CD14-positive monocyte (primary cell): ENCODE measurements at regions not wholly inside any gene's neighbourhood (a gene's known extent, or its start where the extent isn't known, plus 50 kb on each side); places are given as distances from the start of the nearest gene placed in this dataset.

Experiments used
- DNase-seq, 3 donors: peaks; one replicate each; pipeline ENCODE4 v3.0.0-alpha.2; 2011 to 2022
- H2AFZ ChIP-seq: 2 replicates; pipeline ENCODE4 v1.6.0; 2012; ENCODE audit warnings: mild to moderate bottlenecking, low read depth, low read length, inconsistent platforms; ENCODE audit not compliant: insufficient read depth, poor library complexity, severe bottlenecking
- H3K27ac ChIP-seq, 2 donors: 1 replicate in 1 of 2; 2 replicates in 1 of 2; pipeline ENCODE4 v1.5.1; 2012 to 2013; ENCODE audit warnings: low read length in 2 of 2, control low read depth in 1 of 2, inconsistent platforms in 1 of 2, low read depth in 1 of 2, mild to moderate bottlenecking in 1 of 2
- H3K27me3 ChIP-seq, 2 donors: one replicate each; pipeline versions ENCODE4 v1.6.0 to v1.6.1; 2011 to 2013; ENCODE audit warnings: low read length in 2 of 2; ENCODE audit not compliant: control insufficient read depth in 2 of 2, insufficient read depth in 2 of 2
- H3K36me3 ChIP-seq, 2 donors: replicated peaks in 1 of 2; 1 replicate in 1 of 2; 2 replicates in 1 of 2; pipeline versions ENCODE4 v1.5.1 to v1.6.1; 2012 to 2013; ENCODE audit warnings: low read length in 2 of 2, control low read depth in 1 of 2, inconsistent platforms in 1 of 2, mild to moderate bottlenecking in 1 of 2; ENCODE audit not compliant: insufficient read depth in 2 of 2, control insufficient read depth in 1 of 2
- H3K4me1 ChIP-seq, 2 donors: 1 replicate in 1 of 2; 2 replicates in 1 of 2; pipeline versions ENCODE4 v1.5.1 to v1.6.1; 2012 to 2013; ENCODE audit warnings: low read length in 2 of 2, control low read depth in 1 of 2, inconsistent platforms in 1 of 2, mild to moderate bottlenecking in 1 of 2, moderate library complexity in 1 of 2; ENCODE audit not compliant: insufficient read depth in 2 of 2, control insufficient read depth in 1 of 2
- H3K4me2 ChIP-seq: replicated peaks from 2 replicates; pipeline ENCODE3; 2012; ENCODE audit warnings: low read length, moderate library complexity, mild to moderate bottlenecking; ENCODE audit not compliant: poor library complexity, severe bottlenecking; ENCODE audit errors: extremely low read depth
- H3K4me3 ChIP-seq, 3 experiments: fragments of 200-600 bp in 1 of 3; sonication (generic) in 1 of 3; replicated peaks in 1 of 3; 1 replicate in 2 of 3; 2 replicates in 1 of 3; pipeline ENCODE4 v1.5.1; 2011 to 2013; ENCODE audit warnings: low read length in 3 of 3, mild to moderate bottlenecking in 3 of 3, control low read depth in 2 of 3, low read depth in 2 of 3, inconsistent platforms in 1 of 3, moderate library complexity in 1 of 3
- H3K79me2 ChIP-seq: 2 replicates; pipeline ENCODE4 v1.6.0; 2012; ENCODE audit warnings: mild to moderate bottlenecking, control low read depth, inconsistent platforms, low read length, moderate library complexity; ENCODE audit not compliant: insufficient read depth
- H3K9ac ChIP-seq: 2 replicates; pipeline ENCODE4 v1.6.0; 2017; ENCODE audit warnings: low read length, mild to moderate bottlenecking; ENCODE audit not compliant: insufficient read depth, poor library complexity, severe bottlenecking
- H3K9me3 ChIP-seq, 2 donors: replicated peaks in 1 of 2; 1 replicate in 1 of 2; 2 replicates in 1 of 2; pipeline versions ENCODE4 v1.5.1 to v1.6.1; 2012 to 2013; ENCODE audit warnings: low read length in 2 of 2, control low read depth in 1 of 2; ENCODE audit not compliant: control insufficient read depth in 1 of 2, insufficient read depth in 1 of 2
- H4K20me1 ChIP-seq: 2 replicates; pipeline ENCODE4 v1.6.0; 2012; ENCODE audit warnings: mild to moderate bottlenecking, low read length, control low read depth, moderate library complexity; ENCODE audit not compliant: insufficient read depth
- H3K27ac Mint-ChIP-seq, 7 donors: one replicate each; pipeline ENCODE4 v1.8.0; 2020; ENCODE audit warnings: mild to moderate bottlenecking in 7 of 7, mixed read lengths in 7 of 7, moderate library complexity in 6 of 7, inconsistent platforms in 2 of 7
- H3K27me3 Mint-ChIP-seq, 3 donors: one replicate each; pipeline ENCODE4 v1.8.0; 2021 to 2022; ENCODE audit warnings: low read depth in 3 of 3, mild to moderate bottlenecking in 3 of 3, mixed read lengths in 3 of 3, moderate library complexity in 3 of 3, inconsistent platforms in 1 of 3
- H3K36me3 Mint-ChIP-seq, 2 donors: one replicate each; pipeline ENCODE4 v1.8.0; 2020; ENCODE audit warnings: mixed read lengths in 2 of 2, inconsistent platforms in 1 of 2, mild to moderate bottlenecking in 1 of 2
- H3K4me1 Mint-ChIP-seq: one replicate; pipeline ENCODE4 v1.8.0; 2020; ENCODE audit warnings: mild to moderate bottlenecking, mixed read lengths
- H3K4me3 Mint-ChIP-seq, 2 donors: one replicate each; pipeline ENCODE4 v1.8.0; 2020; ENCODE audit warnings: mild to moderate bottlenecking in 2 of 2, mixed read lengths in 2 of 2, moderate library complexity in 1 of 2
- H3K9me3 Mint-ChIP-seq, 7 donors: one replicate each; pipeline ENCODE4 v1.8.0; 2020 to 2022; ENCODE audit warnings: mixed read lengths in 7 of 7, mild to moderate bottlenecking in 6 of 7, moderate library complexity in 6 of 7, inconsistent platforms in 2 of 7
- WGBS: methylation state at CpG from one replicate; pipeline ENCODE4 v1.1.5; 2013; ENCODE audit warnings: missing lambda C conversion rate; ENCODE audit not compliant: insufficient coverage; 5-methylcytosine and 5-hydroxymethylcytosine counted together
- intact Hi-C, 2 donors: fragments of 100-400 bp; cut with micrococcal nuclease; formaldehyde crosslinking; loops; one replicate each; pipeline versions ENCODE4 v1.15.0 to v1.15.1; 2023
- TF ChIP-seq, protein P1 (sequence below): fragments of 200-600 bp; IDR thresholded peaks from one replicate; pipeline ENCODE4 v1.8.0; 2022; ENCODE audit warnings: antibody characterized with exemption, mild to moderate bottlenecking

DNA sequence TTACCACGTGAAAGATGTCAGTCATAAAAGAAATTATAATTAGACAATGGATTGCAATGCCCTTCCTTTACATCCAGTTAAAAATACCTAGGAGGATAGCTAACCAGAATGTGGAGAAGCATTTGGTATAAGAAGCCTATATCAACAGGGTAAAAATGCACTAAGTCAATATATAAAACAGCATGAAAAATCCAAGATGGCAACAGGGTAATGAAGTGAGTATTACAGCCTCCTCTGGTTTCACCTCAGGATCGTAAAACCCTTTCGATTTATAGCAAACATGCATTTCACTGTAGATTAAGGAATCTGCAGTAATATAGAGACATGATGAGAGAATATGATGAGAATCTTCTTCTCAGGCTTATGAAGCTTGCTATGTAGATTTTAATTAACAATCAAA lies 999.3 kb downstream of the NR2F1-AS1 start:
- H3K9me3 Mint-ChIP-seq = peaks cover 0 to 4% (median 2%) of the 10 kb centered on the region in 7 donors
- H3K27me3 Mint-ChIP-seq = no peaks in the 10 kb centered on the region
- Histone ChIP-seq H3K79me2 (no peaks in the 10 kb centered on the region), H3K4me1 (no peaks in the 10 kb centered on the region), H3K9me3 (no peaks in the 10 kb centered on the region), H3K27me3 (no peaks in the 10 kb centered on the region), H4K20me1 (no peaks in the 10 kb centered on the region), H2AFZ (no peak overlapping the region), H3K4me3 (no peak overlapping the region), H3K4me2 (no peak overlapping the region), H3K27ac (no peak overlapping the region), H3K9ac (no peak overlapping the region), H3K36me3 (no peaks in the 10 kb centered on the region)
- H3K27ac Mint-ChIP-seq = no peak overlapping the region
- no peak for DNase-seq
- H3K4me3 Mint-ChIP-seq = no peak overlapping the region
- no peaks in the 10 kb centered on the region for H3K4me1 Mint-ChIP-seq
- TF ChIP-seq, protein P1, sequence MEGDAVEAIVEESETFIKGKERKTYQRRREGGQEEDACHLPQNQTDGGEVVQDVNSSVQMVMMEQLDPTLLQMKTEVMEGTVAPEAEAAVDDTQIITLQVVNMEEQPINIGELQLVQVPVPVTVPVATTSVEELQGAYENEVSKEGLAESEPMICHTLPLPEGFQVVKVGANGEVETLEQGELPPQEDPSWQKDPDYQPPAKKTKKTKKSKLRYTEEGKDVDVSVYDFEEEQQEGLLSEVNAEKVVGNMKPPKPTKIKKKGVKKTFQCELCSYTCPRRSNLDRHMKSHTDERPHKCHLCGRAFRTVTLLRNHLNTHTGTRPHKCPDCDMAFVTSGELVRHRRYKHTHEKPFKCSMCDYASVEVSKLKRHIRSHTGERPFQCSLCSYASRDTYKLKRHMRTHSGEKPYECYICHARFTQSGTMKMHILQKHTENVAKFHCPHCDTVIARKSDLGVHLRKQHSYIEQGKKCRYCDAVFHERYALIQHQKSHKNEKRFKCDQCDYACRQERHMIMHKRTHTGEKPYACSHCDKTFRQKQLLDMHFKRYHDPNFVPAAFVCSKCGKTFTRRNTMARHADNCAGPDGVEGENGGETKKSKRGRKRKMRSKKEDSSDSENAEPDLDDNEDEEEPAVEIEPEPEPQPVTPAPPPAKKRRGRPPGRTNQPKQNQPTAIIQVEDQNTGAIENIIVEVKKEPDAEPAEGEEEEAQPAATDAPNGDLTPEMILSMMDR = no peak
- intact Hi-C loops = no loop called here
- no peaks in the 10 kb centered on the region for H3K36me3 Mint-ChIP-seq
- no CpG with 5 or more reads among the region's 3 CpGs for WGBS

DNA sequence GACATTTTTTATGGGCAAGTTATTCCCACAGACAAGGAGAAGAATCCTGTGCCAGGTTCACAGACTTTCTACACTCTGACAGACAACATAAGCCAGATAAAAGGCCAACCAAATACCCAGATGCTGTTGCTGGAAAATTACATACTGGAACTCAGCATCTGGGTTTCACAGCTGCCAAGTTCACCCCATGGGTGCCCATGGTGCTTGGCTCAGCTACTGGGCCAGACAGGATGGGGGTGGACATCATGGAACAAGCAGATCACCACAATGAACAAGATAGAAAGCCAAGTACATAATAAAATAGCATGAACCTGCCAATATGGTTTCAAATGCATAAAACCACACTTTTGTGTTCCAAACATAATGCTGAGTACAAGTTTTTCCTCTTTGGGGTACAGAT lies 999.8 kb downstream of the NR2F1-AS1 start:
- no peak overlapping the region for H3K9ac ChIP-seq
- Mint-ChIP-seq H3K27me3 (no peaks in the 10 kb centered on the region), H3K9me3 (peaks cover 0 to 6% (median 4%) of the 10 kb centered on the region in 7 donors), H3K4me3 (no peak overlapping the region), H3K4me1 (no peaks in the 10 kb centered on the region), H3K27ac (no peak overlapping the region), H3K36me3 (no peaks in the 10 kb centered on the region)
- H3K27ac ChIP-seq = no peak overlapping the region
- H3K9me3 ChIP-seq = no peaks in the 10 kb centered on the region
- no peak overlapping the region for H3K4me2 ChIP-seq
- TF ChIP-seq, protein P1 = no peak
- no peaks in the 10 kb centered on the region for H4K20me1 ChIP-seq
- no peaks in the 10 kb centered on the region for H3K27me3 ChIP-seq
- H3K4me3 ChIP-seq = no peak overlapping the region
- no peaks in the 10 kb centered on the region for H3K79me2 ChIP-seq
- no peak for DNase-seq
- intact Hi-C loops = no loop called here
- no peaks in the 10 kb centered on the region for H3K36me3 ChIP-seq
- H3K4me1 ChIP-seq = no peaks in the 10 kb centered on the region
- H2AFZ ChIP-seq = no peak overlapping the region
